ENCODE measurements at regions not wholly inside any gene's neighbourhood (a gene's known extent, or its start where the extent isn't known, plus 50 kb on each side); places are given as distances from the start of the nearest gene placed in this dataset.
A peak's percentile ranks its signal among the peaks of the same experiment; 100 is the strongest.

DNA sequence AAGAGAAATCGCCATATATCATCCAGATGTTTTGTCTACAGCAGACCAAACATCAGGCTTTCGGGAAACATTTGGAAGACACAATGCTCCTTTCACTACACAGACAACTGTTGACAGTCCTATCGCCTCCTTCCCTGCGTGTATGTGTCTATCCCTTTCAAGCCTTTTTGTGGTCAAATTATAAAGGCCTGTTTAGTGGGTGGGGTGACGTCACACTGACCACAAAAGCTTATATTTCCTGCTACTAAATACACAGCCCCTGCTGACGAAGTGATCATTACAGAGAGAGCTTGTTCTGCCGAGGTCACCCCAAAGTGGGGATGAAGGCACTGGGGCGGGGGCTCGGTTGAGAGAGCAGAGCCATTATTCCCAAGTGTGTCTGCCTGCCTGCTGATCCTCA, 302.7 kb upstream of the TNP1 start:
- DNase-seq (ENCODE audit: low spot score): peak; percentile 98

DNA sequence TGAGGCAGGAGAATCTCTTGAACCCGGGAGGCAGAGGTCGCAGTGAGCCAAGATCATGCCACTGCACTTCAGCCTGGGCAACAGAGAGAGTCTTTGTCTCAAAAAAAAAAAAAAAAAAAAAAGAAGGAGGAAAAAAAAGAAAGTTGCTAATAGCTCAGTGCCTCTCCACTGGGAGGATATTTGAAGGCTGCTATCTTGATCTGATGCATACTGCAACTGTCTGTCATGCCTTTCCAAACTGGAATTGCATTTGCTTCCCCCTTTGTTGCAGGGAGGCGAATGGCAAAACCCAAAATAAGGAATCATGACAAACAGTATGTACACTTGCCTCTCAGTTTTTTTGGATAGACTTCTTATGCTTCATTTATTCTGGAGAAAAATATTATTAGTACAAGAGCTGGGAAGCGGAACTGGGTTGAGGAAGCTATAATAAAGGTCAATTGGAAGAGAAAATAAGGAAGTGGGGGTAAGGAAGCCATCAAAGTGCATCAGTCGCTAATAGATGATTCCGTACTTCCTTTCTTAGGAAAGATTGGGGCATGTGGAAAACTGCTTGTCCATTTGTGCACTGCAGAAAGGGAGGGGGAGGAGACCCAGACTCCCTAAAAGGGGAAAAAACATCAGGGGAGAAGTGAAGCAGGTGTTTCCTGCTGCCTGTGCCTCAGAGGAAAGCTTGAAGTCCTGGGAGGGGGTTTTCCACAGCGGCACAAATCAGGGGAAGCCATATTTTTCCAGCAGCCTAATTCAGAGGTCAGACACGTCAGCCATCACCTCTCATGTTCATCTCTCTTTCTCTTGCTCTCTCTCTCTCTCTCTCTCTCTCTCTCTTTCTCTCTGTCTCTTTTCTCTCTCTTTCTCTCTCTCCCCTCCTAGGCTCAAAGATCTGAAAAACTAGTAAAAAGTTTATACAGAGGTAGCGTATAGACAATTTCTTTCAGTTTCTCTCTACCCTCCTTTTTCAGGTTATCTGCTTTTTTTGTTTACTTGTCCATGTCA, 301.4 kb upstream of the TNP1 start:
- DNase-seq (ENCODE audit: low spot score): no peak

DNA sequence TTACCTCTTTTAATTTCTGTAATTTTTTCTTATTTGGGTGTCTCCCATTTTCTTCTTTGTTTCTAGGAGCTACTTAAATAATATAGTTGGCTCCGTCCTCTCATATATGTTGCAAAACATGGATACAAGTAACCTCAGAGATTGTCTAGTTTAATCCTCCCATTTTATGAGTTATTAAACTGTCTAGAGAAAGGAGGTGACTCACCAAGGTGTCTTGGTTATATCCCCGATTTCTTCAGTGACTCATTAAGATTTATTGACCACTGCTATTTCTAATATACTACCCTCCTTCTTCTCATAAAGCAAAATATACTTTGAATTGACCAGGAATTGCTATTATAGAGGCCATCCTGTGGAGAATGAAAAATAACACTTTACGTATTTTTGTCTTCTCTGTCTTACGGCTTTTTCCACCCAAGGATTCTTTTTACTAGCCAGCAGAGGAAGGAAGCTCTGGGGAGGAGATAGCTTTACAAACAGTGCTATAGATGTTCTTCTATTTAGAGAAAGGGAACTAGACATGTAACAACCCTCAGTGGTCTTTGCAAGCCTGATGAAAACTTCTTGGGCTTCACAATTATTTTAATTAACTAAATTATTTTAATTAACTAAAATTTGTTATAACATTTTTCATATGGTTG, 300.4 kb upstream of the TNP1 start:
- no peak for DNase-seq (ENCODE audit: low spot score)

DNA sequence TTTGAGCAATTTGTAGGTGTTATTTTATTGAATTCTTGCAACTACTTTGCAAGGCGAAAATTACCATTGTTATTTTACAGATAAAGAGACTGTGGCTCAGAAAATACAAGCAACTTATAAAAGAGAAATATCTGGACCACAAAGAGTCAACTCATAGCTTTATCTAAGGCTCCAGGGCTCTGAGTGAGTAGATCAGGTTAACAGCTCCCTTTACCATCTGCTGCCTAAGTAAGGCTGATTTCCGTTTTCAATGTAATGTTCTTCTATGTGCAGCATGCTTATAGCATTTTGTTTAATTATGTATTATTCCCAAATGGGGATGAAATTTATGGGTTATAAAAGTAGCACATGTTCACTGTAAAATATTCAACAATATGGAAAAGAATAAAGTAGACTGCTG, 299.1 kb upstream of the TNP1 start:
- DNase-seq (ENCODE audit: low spot score): no peak

DNA sequence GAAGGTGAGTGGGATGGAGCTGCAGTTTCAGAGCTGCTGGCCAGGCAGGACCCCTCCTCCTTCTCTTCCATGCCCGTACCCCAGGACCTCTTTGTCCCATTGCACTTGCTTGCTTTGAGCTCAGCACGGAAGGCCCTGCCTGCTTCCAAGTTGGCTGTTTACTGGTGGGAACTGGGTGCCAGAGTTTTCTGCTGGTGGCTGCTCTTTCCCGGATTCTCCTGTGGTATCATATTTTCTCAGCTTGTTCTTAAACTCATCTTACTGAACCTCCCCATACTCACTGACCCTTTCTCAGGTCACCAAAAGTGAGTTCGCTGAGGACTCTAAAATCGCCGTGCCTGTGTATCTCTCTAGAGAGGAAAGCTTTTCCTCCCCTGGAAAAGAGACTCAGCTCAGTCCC, 297.7 kb upstream of the TNP1 start:
- DNase-seq (ENCODE audit: low spot score): no peak

DNA sequence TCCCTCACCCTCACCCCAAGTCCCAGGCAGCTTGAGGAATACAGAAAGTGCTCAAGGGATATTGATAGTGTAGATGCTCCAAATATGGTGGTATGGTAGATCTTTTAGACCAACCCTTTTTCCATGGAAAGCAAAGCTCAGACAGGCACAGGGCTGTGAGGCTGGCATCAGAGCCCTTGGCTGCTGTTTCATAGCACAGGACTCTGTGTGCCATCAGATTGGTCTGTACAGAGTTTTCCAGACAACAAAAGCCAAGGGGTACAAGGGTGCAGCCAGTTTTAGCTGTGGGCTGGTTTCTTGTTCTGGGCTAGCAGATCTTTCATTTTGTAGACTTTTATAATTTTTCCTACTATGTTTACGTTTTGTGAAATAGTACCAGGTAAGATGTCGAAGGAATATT, 296.9 kb upstream of the TNP1 start:
- no peak for DNase-seq (ENCODE audit: low spot score)

DNA sequence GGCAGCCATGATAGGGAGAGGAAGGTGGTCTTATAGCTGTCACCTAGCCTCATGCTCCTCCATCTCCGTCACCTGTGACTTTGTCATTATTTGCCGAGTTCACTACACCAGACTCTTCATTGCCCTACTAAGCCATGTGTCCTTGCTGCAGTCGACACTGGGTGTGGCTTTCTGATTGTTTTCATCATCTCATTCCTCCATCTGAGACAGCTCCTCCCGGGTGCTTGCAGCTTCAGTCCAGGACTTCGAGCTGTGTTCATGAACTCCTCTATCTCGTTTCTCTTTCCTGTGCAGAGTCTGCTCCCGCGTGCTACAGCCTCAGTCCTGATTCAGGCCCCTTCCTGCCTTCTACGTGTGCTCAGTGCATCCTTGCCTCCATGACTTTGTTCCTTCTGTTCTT, 295.1 kb upstream of the TNP1 start:
- DNase-seq (ENCODE audit: low spot score): no peak

DNA sequence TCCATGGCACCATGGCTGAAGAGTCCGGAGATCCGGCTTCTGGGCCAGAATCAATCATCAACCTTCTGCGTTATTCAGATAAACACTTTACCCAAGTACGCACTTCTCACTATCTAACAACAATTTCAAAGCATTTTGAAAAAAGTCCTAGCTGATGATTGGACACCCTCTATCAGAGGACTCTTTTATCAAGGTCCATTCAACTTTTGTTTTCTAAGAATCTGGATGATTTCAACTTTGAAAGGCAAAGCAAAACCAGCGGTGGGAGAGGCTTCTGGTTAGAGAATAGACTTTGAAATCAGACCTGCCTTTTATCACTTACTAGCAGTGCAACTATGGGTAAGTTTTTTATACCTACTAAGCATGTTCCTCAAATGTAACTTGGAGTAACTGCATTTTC, 293.6 kb upstream of the TNP1 start:
- DNase-seq (ENCODE audit: low spot score): no peak

DNA sequence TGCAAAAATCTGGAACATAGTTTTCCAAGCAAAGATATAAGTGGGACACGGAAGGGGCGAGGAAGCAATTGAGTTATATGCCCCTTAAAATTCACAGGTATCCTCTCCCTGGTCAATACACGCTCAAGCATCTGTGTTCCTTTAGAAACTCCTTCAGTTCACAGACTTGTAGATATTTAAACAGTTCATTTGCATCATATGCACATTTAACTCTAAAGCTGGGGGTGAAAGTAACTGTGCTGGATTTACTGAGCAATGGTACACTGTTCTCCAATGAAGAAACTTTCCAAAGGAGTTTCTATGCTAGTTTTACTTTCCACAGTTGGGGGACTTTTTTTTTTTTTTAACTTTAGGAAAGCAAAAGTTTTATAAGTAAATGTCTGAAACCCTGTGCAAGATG, 293.0 kb upstream of the TNP1 start:
- DNase-seq (ENCODE audit: low spot score): no peak

DNA sequence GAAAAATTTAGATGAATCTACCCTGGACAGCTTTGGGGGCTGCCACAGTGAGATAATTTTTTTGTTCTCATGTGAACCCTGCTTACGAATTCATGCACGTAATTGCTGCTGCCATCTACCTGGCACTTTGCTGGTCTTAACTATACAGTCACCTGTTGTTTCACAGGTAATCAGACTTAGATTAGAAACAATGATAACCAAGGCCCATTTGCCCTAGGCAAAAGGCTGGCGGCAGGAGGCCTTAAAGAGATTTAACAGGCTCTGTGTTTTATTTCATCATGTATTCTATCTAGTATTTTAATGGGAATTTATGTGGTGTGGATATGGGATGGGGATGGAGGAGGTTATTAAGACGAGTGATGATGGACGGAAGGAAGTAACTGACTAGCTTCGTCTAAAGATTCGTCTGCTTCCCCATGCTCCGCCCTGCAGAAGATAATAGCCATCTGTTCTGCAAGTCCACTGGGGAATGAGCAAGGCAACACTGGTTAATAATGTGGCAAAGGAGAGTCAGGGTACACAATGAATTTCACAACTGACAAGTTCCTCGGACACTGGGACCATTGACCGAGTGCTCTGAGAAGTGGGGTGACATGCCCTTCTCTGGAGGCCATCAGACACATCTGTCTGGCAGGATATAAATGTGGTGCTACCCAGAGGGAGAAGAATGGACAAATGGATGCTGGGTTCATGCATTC, 291.8 kb upstream of the TNP1 start:
- DNase-seq (ENCODE audit: low spot score): no peak

DNA sequence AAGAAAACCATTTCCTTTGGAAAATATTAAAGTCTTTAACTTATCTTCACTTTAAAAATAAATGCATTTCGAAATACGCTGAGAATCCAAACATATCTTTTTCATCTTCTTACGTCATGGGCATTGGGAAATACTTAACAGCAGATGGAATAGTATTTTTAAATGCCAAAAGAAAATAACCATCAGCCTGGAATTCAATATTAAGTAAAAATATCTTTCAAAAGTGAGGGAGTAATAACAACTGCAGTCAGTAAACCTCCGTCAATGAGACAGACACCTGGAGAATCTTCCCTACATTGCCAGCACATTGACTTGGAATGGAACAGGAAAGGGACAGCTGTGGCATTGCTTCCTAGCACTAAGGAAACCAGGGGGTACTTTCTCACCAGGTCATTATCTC, 290.4 kb upstream of the TNP1 start:
- DNase-seq (ENCODE audit: low spot score): no peak

DNA sequence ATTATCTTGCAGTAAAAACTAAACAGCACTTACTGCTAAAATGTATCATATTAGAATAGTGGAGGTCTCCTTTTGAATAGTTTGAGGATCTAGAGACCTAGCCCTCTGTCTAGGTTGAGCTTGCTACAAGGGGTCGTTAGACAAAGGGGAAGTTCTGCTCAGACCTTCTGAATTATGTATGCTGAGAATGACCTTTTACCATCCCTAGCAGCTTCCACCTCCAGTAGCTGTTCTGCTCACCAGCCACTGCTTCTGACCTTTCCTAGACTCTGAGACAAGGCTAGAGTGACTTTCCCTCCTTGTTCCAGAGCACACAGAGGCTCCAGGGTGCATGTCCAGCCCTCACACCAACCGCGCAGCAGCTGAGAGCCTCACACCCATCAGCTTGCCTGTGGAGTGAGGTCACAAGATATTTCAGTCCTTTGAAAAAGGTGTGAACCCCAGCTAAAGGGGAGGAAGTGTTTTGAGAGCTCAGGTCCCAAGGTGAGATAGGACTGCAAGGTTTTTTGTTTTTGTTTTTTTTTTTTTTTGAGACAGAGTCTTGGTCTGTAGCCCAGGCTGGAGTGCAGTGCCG, 289.3 kb upstream of the TNP1 start:
- no peak for DNase-seq (ENCODE audit: low spot score)

DNA sequence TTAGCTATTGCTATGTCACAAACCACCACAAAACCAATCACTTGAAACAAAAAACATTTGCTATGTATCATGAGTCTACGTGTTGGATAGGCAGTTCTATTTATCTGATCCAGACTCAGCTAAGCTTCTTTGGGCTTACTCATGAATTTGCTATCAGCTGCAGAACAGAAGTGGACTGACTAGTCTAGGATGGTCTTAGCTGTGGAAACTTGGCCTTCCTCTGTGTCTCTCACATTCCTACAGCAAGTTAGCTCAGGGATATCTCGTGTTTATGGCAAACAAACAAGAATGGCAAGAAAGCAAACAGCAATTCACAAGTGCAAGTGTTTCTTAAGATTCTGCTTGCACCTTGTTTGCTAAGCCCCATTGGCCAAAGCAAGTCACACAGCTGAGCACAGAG, 288.0 kb upstream of the TNP1 start:
- DNase-seq (ENCODE audit: low spot score): no peak

DNA sequence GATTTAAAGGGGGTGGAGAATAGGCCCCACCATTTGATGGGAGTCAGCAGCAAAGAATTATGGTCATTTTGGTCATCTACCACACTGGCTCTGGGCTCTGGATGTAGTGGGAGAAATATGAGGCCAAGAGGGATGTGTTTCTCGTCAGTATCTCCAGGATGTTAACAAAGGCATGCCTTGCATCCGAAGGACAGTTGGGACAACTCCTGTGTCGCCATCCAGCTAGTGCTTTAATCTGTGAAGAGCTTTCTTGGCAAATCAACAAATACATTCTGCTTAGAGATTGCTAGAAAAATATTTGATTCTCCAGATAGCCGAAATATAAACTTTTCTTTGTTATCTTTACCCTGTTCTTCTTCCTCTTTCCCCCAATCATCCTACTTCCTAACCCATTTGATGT, 287.1 kb upstream of the TNP1 start:
- DNase-seq (ENCODE audit: low spot score): no peak

DNA sequence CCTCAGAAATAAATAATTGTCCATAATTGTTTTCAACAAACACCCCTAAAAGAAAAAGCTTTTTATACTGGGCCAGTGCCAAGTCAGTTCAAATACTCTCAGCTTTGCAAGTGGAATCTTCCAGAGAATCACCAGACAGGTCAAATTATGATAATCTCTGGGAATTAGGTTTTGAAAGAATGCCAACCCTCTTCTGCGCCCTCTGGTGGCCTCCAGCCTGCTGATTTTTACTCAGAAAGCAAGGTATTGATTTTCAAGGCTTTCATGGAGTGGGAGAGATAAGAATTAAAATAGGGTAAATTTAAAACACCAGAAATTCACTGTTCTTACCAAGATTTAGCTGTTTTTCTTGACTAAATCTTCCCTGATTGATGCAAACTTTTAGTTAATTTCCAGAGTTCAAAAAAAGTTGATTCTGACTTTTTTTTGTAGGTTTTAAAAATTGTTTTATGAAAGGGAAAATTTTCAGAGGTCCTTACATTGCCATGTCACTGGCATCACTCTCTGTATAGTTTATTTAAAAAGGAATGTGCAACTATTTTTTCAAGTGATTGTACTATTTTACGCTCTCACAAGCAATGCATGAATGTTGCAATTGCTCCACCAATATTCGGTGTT, 282.9 kb upstream of the TNP1 start:
- no peak for DNase-seq (ENCODE audit: low spot score)

DNA sequence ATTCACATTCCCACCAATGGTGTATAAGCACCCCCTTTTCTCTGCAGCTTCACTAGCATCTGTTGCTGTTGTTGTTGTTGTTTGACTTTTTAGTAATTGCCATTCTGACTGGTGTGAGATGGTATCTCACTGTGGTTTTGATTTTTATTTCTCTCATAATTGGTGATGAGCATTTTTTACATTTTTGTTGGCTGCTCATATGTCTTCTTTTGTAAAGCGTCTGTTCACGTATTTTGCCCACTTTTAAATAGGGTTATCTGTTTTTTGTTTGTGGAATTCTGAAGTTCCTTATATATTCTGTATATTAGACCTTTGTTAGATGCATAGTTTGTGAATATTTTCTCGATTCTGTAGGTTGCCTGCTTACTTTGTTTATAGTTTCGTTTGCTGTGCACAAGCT, 278.4 kb upstream of the TNP1 start:
- DNase-seq (ENCODE audit: low spot score): no peak

DNA sequence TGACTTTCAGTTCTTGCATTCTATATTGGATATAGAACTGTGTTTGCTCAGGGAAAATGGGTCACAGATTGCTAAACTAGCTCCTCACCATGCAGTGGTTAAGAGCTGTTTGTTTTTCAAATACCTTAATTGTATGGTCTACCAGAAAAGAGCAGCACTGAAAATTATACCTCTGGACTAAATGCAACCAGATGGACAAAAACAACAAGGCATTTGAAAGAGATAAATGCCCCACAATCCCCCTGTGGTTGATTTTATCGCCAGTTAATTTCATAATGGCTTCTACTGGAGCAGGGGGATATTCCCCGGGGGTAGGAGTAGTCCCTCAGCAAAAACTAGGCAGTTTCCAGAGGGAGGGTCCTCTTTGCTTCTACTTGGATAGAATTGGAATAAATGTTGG, 267.9 kb upstream of the TNP1 start:
- DNase-seq (ENCODE audit: low spot score): peak; percentile 67

DNA sequence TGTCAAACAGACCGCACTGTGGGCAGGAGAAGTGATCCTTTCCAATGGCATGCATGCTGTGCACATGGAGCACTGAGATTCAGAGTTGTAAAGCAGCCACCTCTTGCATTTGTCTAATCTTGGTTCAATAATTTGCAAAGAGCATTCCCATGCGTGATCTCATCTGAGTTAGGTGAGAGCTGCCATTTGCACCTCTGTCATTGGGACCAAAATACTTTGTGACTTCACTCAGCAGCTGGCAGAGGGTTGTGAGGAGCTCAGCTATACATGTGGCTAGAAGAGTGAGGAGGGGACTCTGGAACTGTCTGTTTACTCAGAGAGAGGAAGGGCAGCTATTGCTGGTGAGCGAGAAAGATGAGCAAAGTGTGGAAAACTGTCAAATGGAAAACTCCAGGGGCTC, 265.1 kb upstream of the TNP1 start:
- DNase-seq (ENCODE audit: low spot score): no peak

DNA sequence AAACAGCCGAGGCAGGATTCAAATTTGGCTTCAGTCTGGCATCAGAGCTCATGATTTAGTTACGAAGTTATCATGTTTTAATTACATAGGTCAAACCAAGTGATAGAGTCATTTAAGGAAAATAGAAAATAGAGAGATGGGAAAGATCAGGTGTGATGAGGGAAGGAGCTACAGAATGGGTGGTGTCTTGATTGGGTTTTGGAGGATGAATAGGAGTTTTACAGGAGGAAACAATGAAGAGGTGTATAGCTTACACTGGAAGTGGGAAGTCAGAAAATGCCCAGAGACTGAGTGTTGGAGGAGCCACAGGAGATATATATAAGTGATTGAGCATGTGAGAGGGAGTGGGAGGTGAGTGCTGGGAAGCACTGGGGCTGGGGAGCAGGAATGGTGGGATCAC, 264.2 kb upstream of the TNP1 start:
- DNase-seq (ENCODE audit: low spot score): no peak

DNA sequence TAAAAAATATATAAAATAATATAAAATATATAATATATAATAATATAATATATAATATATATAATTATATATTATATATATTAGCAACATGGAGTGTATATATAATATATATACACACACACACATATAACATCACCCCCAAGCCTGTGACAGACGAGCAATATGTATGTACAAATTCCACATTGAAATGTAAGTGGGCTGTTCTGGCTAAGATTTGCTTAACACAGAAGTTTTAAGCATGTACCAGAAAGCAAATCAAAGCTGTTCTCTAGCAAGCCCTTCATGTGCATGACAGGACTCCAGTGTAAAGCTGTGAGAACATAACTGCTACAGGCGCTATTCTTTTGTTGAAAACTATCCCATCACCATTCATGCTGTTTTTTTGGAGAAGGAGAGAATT, 261.7 kb upstream of the TNP1 start:
- DNase-seq (ENCODE audit: low spot score): no peak

DNA sequence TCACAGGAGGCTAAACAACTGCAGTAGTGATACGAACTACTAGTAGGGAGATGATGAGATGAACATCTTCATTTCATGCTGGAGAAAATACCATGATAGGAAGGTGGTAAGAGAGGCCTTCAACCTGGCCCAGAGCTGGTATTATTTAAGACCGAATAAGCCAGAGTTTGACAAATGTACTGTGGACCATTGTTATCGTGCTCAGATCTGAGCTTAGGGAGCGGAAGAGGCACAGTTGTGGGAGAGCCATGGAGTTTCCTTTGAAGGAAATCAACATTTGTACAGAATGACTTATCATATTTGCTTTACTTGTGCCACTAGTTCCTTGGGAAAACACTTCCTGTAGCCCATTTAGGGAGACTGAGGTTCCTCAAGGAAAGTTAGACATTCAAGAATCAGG, 260.6 kb upstream of the TNP1 start:
- no peak for DNase-seq (ENCODE audit: low spot score)
